ENCODE measurements at regions not wholly inside any gene's neighbourhood (a gene's known extent, or its start where the extent isn't known, plus 50 kb on each side); places are given as distances from the start of the nearest gene placed in this dataset.

- H3K79me2 ChIP-seq (ENCODE audit: insufficient read depth, low read length) = no peaks in the 10 kb centered on the region
- H3K27ac Mint-ChIP-seq (ENCODE audit: unreplicated experiment) = no peak overlapping the region
- H3K27me3 Mint-ChIP-seq (ENCODE audit: low read depth, unreplicated experiment) = no peaks in the 10 kb centered on the region
- no peak overlapping the region for H3K4me3 Mint-ChIP-seq (ENCODE audit: unreplicated experiment)
- H3K4me2 ChIP-seq (ENCODE audit: low read length) = no peak overlapping the region
- no peaks in the 10 kb centered on the region for H3K9me3 ChIP-seq (ENCODE audit: insufficient read depth, low read depth, low read length)
- H3K4me1 ChIP-seq (ENCODE audit: insufficient read depth, low read length) = no peaks in the 10 kb centered on the region
- no peak overlapping the region for H3K4me3 ChIP-seq (ENCODE audit: insufficient read depth, low read depth, low read length)
- no peaks in the 10 kb centered on the region for H3K36me3 ChIP-seq (ENCODE audit: insufficient read depth, low read length)
- no peak for DNase-seq (ENCODE audit: low read depth)
- H3K4me1 Mint-ChIP-seq (ENCODE audit: low read depth, unreplicated experiment) = no peaks in the 10 kb centered on the region
- peaks cover 4% of the 10 kb centered on the region for H3K9me3 Mint-ChIP-seq (ENCODE audit: unreplicated experiment)
- H3K27ac ChIP-seq (ENCODE audit: low read depth, low read length) = no peak overlapping the region
- H2AFZ ChIP-seq (ENCODE audit: low read depth, low read length) = no peak overlapping the region
- TF ChIP-seq, protein P1, sequence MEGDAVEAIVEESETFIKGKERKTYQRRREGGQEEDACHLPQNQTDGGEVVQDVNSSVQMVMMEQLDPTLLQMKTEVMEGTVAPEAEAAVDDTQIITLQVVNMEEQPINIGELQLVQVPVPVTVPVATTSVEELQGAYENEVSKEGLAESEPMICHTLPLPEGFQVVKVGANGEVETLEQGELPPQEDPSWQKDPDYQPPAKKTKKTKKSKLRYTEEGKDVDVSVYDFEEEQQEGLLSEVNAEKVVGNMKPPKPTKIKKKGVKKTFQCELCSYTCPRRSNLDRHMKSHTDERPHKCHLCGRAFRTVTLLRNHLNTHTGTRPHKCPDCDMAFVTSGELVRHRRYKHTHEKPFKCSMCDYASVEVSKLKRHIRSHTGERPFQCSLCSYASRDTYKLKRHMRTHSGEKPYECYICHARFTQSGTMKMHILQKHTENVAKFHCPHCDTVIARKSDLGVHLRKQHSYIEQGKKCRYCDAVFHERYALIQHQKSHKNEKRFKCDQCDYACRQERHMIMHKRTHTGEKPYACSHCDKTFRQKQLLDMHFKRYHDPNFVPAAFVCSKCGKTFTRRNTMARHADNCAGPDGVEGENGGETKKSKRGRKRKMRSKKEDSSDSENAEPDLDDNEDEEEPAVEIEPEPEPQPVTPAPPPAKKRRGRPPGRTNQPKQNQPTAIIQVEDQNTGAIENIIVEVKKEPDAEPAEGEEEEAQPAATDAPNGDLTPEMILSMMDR (IDR thresholded peaks at IDR 0.05; ENCODE audit: insufficient read depth, low read depth, low read length) = no peak
- no peak for TF ChIP-seq EZH2 (IDR thresholded peaks at IDR 0.05; ENCODE audit: insufficient read depth, low read length)
- no peaks in the 10 kb centered on the region for H4K20me1 ChIP-seq (ENCODE audit: insufficient read depth, low read length)
- FAIRE-seq = no peak
- no peaks in the 10 kb centered on the region for H3K27me3 ChIP-seq (ENCODE audit: insufficient read depth, low read length)
- no peaks in the 10 kb centered on the region for H3K36me3 Mint-ChIP-seq (ENCODE audit: low read depth, unreplicated experiment)
- H3K9ac ChIP-seq (ENCODE audit: low read length) = no peak overlapping the region
These were observed 50.3 kb upstream of the OSBPL11 start for GRCh38 chr3:125645616-125646015.

DNA sequence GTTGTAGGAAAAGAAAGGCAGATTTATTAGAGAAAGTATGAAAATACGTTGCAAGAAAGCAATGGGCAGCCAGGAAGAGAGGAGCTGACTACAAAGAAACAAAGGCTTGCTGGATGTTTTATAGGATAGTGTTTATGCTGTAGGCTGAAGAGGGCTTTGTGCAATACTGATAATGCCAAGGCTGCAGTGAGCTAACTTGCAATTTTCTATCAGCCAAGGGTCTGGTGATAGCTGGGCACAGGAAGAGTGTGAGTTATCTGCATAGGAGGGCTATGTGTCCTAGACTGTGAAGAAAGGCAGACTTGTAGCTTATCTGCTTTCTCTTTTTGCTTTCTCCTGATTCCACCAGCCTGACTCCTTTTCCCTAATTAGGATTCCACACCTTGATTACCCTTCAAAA is 51.3 kb upstream of the OSBPL11 start:
- Histone ChIP-seq H3K27ac (ENCODE audit: low read depth, low read length) (no peak overlapping the region), H3K9ac (ENCODE audit: low read length) (no peak overlapping the region), H3K36me3 (ENCODE audit: insufficient read depth, low read length) (no peaks in the 10 kb centered on the region), H3K9me3 (ENCODE audit: insufficient read depth, low read depth, low read length) (no peaks in the 10 kb centered on the region), H3K4me1 (ENCODE audit: insufficient read depth, low read length) (peaks cover 5% of the 10 kb centered on the region), H2AFZ (ENCODE audit: low read depth, low read length) (no peak overlapping the region), H3K79me2 (ENCODE audit: insufficient read depth, low read length) (no peaks in the 10 kb centered on the region), H4K20me1 (ENCODE audit: insufficient read depth, low read length) (no peaks in the 10 kb centered on the region), H3K27me3 (ENCODE audit: insufficient read depth, low read length) (no peaks in the 10 kb centered on the region), H3K4me3 (ENCODE audit: insufficient read depth, low read depth, low read length) (no peak overlapping the region), H3K4me2 (ENCODE audit: low read length) (no peak overlapping the region)
- FAIRE-seq (no peak), DNase-seq (ENCODE audit: low read depth) (no peak)
- peaks cover 8% of the 10 kb centered on the region for H3K4me1 Mint-ChIP-seq (ENCODE audit: low read depth, unreplicated experiment)
- H3K9me3 Mint-ChIP-seq (ENCODE audit: unreplicated experiment) = peaks cover 4% of the 10 kb centered on the region
- TF ChIP-seq, protein P1 (IDR thresholded peaks at IDR 0.05; ENCODE audit: insufficient read depth, low read depth, low read length) = no peak
- no peak for TF ChIP-seq EZH2 (IDR thresholded peaks at IDR 0.05; ENCODE audit: insufficient read depth, low read length)
- H3K27ac Mint-ChIP-seq (ENCODE audit: unreplicated experiment) = peak overlapping the region; percentile 37
- H3K4me3 Mint-ChIP-seq (ENCODE audit: unreplicated experiment) = no peak overlapping the region
- no peaks in the 10 kb centered on the region for H3K36me3 Mint-ChIP-seq (ENCODE audit: low read depth, unreplicated experiment)
- H3K27me3 Mint-ChIP-seq (ENCODE audit: low read depth, unreplicated experiment) = no peaks in the 10 kb centered on the region

DNA sequence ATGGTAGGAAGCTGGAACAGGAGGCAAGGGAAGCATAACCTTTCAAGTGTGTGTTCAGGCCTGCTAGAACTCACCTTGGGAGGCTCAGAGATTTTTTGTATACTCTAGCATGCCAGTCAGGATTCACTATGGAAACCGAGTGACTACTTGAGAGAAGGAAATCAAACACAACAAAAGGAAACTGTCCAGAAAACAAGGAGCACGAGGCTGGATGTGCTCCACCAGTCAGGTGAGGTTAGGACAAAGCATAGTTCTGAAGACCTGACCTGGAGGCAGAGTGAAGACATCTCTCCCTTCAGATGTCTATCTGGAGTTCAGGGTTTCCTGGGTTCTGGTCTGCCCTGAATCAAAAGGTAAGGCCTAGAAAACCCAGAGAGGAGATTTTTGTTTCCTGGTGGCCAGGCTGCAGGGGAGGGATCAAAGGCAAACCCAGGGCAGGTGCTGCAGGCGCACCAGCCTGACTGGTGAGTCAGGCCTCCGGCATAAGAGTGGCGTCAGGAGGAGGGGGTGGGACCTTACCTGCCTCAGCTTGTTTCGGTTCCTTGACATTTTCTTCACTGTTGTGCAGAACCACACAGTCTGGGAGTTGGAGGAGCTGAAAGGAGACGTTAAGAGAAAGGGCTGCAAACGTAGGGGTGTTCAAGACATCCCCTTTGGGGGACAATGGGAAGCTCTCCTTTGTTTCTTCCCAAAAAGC is 52.2 kb upstream of the OSBPL11 start:
- no peak overlapping the region for H3K27ac ChIP-seq (ENCODE audit: low read depth, low read length)

More for the DNA sequence above, 52.2 kb upstream of the OSBPL11 start:
- H4K20me1 ChIP-seq (ENCODE audit: insufficient read depth, low read length) = no peaks in the 10 kb centered on the region
- H3K27me3 ChIP-seq (ENCODE audit: insufficient read depth, low read length) = no peaks in the 10 kb centered on the region
- Mint-ChIP-seq H3K36me3 (ENCODE audit: low read depth, unreplicated experiment) (no peaks in the 10 kb centered on the region), H3K4me1 (ENCODE audit: low read depth, unreplicated experiment) (peaks cover 9% of the 10 kb centered on the region), H3K27ac (ENCODE audit: unreplicated experiment) (peak overlapping the region; percentile 2), H3K4me3 (ENCODE audit: unreplicated experiment) (no peak overlapping the region), H3K27me3 (ENCODE audit: low read depth, unreplicated experiment) (no peaks in the 10 kb centered on the region), H3K9me3 (ENCODE audit: unreplicated experiment) (peaks cover 4% of the 10 kb centered on the region)
- H3K4me2 ChIP-seq (ENCODE audit: low read length) = no peak overlapping the region
- no peaks in the 10 kb centered on the region for H3K9me3 ChIP-seq (ENCODE audit: insufficient read depth, low read depth, low read length)
- TF ChIP-seq EZH2 (IDR thresholded peaks at IDR 0.05; ENCODE audit: insufficient read depth, low read length) = no peak
- TF ChIP-seq, protein P1 (IDR thresholded peaks at IDR 0.05; ENCODE audit: insufficient read depth, low read depth, low read length) = no peak
- H3K4me3 ChIP-seq (ENCODE audit: insufficient read depth, low read depth, low read length) = no peak overlapping the region
- H3K79me2 ChIP-seq (ENCODE audit: insufficient read depth, low read length) = no peaks in the 10 kb centered on the region
- H2AFZ ChIP-seq (ENCODE audit: low read depth, low read length) = no peak overlapping the region
- no peak overlapping the region for H3K9ac ChIP-seq (ENCODE audit: low read length)
- FAIRE-seq (no peak), DNase-seq (ENCODE audit: low read depth) (no peak)
- H3K36me3 ChIP-seq (ENCODE audit: insufficient read depth, low read length) = no peaks in the 10 kb centered on the region
- peaks cover 5% of the 10 kb centered on the region for H3K4me1 ChIP-seq (ENCODE audit: insufficient read depth, low read length)

Measured in astrocyte (in vitro differentiated cells and primary cell).